Natural killer cell (primary cell): ENCODE measurements at regions not wholly inside any gene's neighbourhood (a gene's known extent, or its start where the extent isn't known, plus 50 kb on each side); places are given as distances from the start of the nearest gene placed in this dataset.

ENCODE experiments used
- ATAC-seq, 3 donors: fragments of 150-1000 bp in 2 of 3; fragments of 200-7000 bp in 1 of 3; cut with Tn5 transposase; 1 replicate in 1 of 3; 2 replicates in 2 of 3; pipeline ENCODE4 v1.10.0; 2021; ENCODE audit warnings: mild to moderate bottlenecking in 2 of 3, moderate library complexity in 2 of 3
- DNase-seq, 2 donors: peaks; one replicate each; pipeline versions ENCODE4 v3.0.0 to v3.0.0-alpha.2; 2013 to 2021; ENCODE audit warnings: mixed read lengths in 1 of 2
- H3K27ac ChIP-seq: one replicate; pipeline ENCODE4 v1.5.1; 2013; ENCODE audit warnings: mild to moderate bottlenecking, low read length
- H3K27me3 ChIP-seq: one replicate; pipeline ENCODE4 v1.6.1; 2013; ENCODE audit warnings: low read length; ENCODE audit not compliant: control insufficient read depth, insufficient read depth
- H3K36me3 ChIP-seq: one replicate; pipeline ENCODE4 v1.6.1; 2013; ENCODE audit warnings: low read length; ENCODE audit not compliant: control insufficient read depth, insufficient read depth
- H3K4me1 ChIP-seq: one replicate; pipeline ENCODE4 v1.6.1; 2013; ENCODE audit warnings: low read length; ENCODE audit not compliant: control insufficient read depth, insufficient read depth
- H3K4me3 ChIP-seq: one replicate; pipeline ENCODE4 v1.5.1; 2013; ENCODE audit warnings: low read length
- H3K9me3 ChIP-seq: one replicate; pipeline ENCODE4 v1.6.1; 2013; ENCODE audit warnings: low read length; ENCODE audit not compliant: control insufficient read depth, insufficient read depth
- H3K27ac Mint-ChIP-seq, 2 donors: one replicate each; pipeline ENCODE4 v1.8.0; 2022; ENCODE audit warnings: mild to moderate bottlenecking in 2 of 2, mixed read lengths in 2 of 2, moderate library complexity in 1 of 2
- H3K27me3 Mint-ChIP-seq, 2 donors: one replicate each; pipeline ENCODE4 v1.8.0; 2022; ENCODE audit warnings: low read depth in 2 of 2, mixed read lengths in 2 of 2
- H3K36me3 Mint-ChIP-seq: one replicate; pipeline ENCODE4 v1.8.0; 2022; ENCODE audit warnings: mixed read lengths
- H3K4me1 Mint-ChIP-seq, 2 donors: one replicate each; pipeline ENCODE4 v1.8.0; 2022; ENCODE audit warnings: mixed read lengths in 2 of 2
- H3K4me3 Mint-ChIP-seq: one replicate; pipeline ENCODE4 v1.8.0; 2022; ENCODE audit warnings: mild to moderate bottlenecking, moderate library complexity, mixed read lengths
- H3K9me3 Mint-ChIP-seq, 2 donors: one replicate each; pipeline ENCODE4 v1.8.0; 2022; ENCODE audit warnings: mixed read lengths in 2 of 2
- CTCF ChIP-seq: fragments of 200-600 bp; IDR thresholded peaks from one replicate; pipeline ENCODE4 v1.8.0; 2022; ENCODE audit warnings: antibody characterized with exemption
- WGBS: methylation state at CpG from one replicate; pipeline ENCODE4 v1.1.7; 2013; ENCODE audit warnings: missing lambda C conversion rate; ENCODE audit not compliant: insufficient coverage; 5-methylcytosine and 5-hydroxymethylcytosine counted together
- intact Hi-C: fragments of 100-400 bp; cut with micrococcal nuclease; formaldehyde crosslinking; loops from one replicate; pipeline ENCODE4 v1.14.2; 2022

DNA sequence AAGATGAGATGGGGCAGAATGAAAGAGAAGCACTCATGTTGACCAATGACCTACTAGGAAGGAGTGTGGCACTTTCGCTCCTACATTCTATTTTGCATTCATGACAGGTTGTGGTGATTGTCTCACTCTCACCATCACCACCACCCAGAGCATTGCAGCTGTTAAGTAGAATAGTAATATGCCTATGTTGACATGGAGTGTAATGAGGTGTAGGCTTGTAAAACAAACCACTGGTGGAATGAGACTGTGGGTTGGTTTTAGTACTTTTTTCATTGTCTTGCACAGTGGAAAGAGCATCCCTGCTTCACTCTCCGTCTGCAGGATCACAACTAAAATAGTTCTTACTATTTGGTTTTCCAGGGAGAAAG lies 516.7 kb downstream of the NTRK2 start:
- Histone ChIP-seq H3K4me1 (peaks cover 12% of the 10 kb centered on the region), H3K4me3 (no peak overlapping the region), H3K27ac (no peak overlapping the region), H3K9me3 (no peaks in the 10 kb centered on the region), H3K36me3 (no peaks in the 10 kb centered on the region), H3K27me3 (no peaks in the 10 kb centered on the region)
- 100% methylated on average over 1 of the region's 2 CpGs for WGBS
- DNase-seq, result no peak
- no peak for TF ChIP-seq CTCF
- H3K4me1 Mint-ChIP-seq, result peaks cover 11 to 13% of the 10 kb centered on the region in 2 donors
- intact Hi-C loops, result no loop called here
- H3K27ac Mint-ChIP-seq, result no peak overlapping the region
- no peaks in the 10 kb centered on the region for H3K36me3 Mint-ChIP-seq
- no peaks in the 10 kb centered on the region for H3K9me3 Mint-ChIP-seq
- no peak overlapping the region for H3K4me3 Mint-ChIP-seq
- peaks cover 18 to 58% of the 10 kb centered on the region in 2 donors for H3K27me3 Mint-ChIP-seq
- no peak for ATAC-seq

DNA sequence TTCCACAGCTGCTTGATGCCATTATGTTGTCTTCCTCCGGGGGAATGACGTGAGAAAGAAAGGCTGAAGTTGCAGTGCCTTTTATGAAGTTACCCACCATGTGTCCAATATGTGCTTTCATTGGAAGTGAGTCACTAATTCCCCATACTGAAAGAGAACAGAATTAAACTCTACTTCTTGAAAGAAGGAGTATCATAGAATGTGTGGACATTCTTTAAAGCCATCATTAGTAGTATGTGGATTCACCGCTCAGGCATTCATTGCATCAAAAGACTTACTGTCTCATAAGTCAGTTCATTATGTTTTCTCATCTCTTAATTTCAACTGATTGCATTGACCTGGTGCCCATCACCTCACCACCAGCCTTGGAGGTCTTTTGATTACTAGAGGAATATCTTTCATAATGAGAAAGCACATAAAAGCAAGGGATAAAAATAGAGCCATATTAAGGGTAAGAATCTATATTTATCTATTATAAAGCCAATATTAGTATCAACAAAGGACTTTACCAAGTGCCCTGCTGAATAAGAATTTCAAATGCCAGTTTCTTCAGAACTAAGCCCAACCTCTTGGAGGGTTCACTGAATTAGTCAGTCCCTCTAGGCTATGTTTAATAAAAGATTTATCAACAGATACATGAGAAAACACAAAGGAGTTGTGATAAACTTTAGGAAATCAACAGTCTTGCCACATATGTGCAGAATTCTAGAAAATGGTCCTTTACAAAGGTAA lies 516.1 kb downstream of the NTRK2 start:
- intact Hi-C loops, result no loop called here
- 100% methylated on average over 2 of the region's 3 CpGs for WGBS
- no peak for ATAC-seq
- Histone ChIP-seq H3K36me3 (no peaks in the 10 kb centered on the region), H3K9me3 (no peaks in the 10 kb centered on the region), H3K27ac (no peak overlapping the region), H3K4me3 (no peak overlapping the region), H3K27me3 (no peaks in the 10 kb centered on the region), H3K4me1 (peaks cover 8% of the 10 kb centered on the region)
- H3K36me3 Mint-ChIP-seq, result no peaks in the 10 kb centered on the region
- no peaks in the 10 kb centered on the region for H3K9me3 Mint-ChIP-seq
- H3K27me3 Mint-ChIP-seq, result peaks cover 22 to 64% of the 10 kb centered on the region in 2 donors
- peaks cover 11 to 12% of the 10 kb centered on the region in 2 donors for H3K4me1 Mint-ChIP-seq
- no peak for DNase-seq
- no peak for TF ChIP-seq CTCF
- no peak overlapping the region for H3K27ac Mint-ChIP-seq
- H3K4me3 Mint-ChIP-seq, result no peak overlapping the region

DNA sequence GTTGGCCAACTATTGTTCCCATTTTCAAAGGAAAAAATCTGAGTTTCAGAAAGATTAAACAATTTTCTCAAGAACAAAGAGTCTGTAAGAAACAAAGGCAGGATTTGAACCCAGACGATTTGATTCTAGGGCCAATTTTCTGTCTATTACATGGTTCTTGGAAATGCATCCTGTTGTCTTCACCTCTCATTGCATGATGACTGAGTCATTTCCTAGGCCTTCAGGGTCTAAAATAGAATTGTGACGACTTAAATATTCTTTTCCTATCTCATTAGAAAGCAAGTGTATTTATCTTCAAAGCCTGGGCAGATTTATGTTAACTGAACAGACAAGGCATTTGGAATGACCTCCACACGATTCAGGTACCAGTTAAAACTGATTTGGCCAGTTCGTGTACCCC lies 512.9 kb downstream of the NTRK2 start:
- H3K27ac Mint-ChIP-seq, result no peak overlapping the region
- Histone ChIP-seq H3K27ac (no peak overlapping the region), H3K27me3 (peaks cover 3% of the 10 kb centered on the region), H3K4me1 (no peaks in the 10 kb centered on the region), H3K4me3 (no peak overlapping the region), H3K36me3 (no peaks in the 10 kb centered on the region), H3K9me3 (no peaks in the 10 kb centered on the region)
- no peaks in the 10 kb centered on the region for H3K9me3 Mint-ChIP-seq
- DNase-seq (no peak), ATAC-seq (no peak)
- no peaks in the 10 kb centered on the region for H3K36me3 Mint-ChIP-seq
- TF ChIP-seq CTCF, result no peak
- no peak overlapping the region for H3K4me3 Mint-ChIP-seq
- 77% methylated on average over 4 of the region's 4 CpGs for WGBS
- intact Hi-C loops, result no loop called here
- no peaks in the 10 kb centered on the region for H3K4me1 Mint-ChIP-seq
- H3K27me3 Mint-ChIP-seq, result peaks cover 28 to 57% of the 10 kb centered on the region in 2 donors

DNA sequence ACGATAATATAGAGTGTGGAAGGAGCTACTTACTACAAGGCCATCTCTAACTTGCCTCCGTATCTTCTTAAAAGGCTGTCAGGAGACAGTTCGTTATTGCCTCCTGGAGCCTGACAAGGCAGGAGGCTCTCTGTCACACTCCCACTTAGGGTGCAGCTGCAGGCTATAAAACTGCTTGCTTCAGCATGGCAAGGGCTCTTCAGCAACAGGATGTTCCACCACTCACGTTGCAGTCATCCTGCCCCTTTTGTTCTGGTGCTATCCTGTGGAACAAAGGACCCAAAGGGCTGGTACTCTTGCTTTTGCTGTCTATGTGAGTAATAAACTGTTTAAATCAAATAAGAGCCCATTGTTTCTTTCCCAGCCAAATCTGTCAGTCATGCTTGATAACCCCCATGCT lies 508.9 kb downstream of the NTRK2 start:
- H3K9me3 Mint-ChIP-seq, result no peaks in the 10 kb centered on the region
- ATAC-seq (no peak), DNase-seq (no peak)
- no peak overlapping the region for H3K27ac Mint-ChIP-seq
- no peaks in the 10 kb centered on the region for H3K36me3 Mint-ChIP-seq
- no peak overlapping the region for H3K4me3 ChIP-seq
- intact Hi-C loops, result no loop called here
- no peaks in the 10 kb centered on the region for H3K36me3 ChIP-seq
- H3K4me1 ChIP-seq, result no peaks in the 10 kb centered on the region
- H3K27ac ChIP-seq, result no peak overlapping the region
- no peak overlapping the region for H3K4me3 Mint-ChIP-seq
- H3K4me1 Mint-ChIP-seq, result peaks cover 0 to 5% of the 10 kb centered on the region in 2 donors
- no peak for TF ChIP-seq CTCF
- H3K9me3 ChIP-seq, result no peaks in the 10 kb centered on the region
- 61% methylated on average over 4 of the region's 4 CpGs for WGBS
- H3K27me3 ChIP-seq, result peaks cover 3% of the 10 kb centered on the region
- peaks cover 25 to 58% of the 10 kb centered on the region in 2 donors for H3K27me3 Mint-ChIP-seq
